GM21526 (cell line): ENCODE measurements at regions not wholly inside any gene's neighbourhood (a gene's known extent, or its start where the extent isn't known, plus 50 kb on each side); places are given as distances from the start of the nearest gene placed in this dataset.
"Not testable (repeated sequence)": the region's sequence is repeated elsewhere in the genome, so short reads cannot be mapped to it uniquely, and the experiment has no call there.

Source experiments
- ATAC-seq: cut with Tn5 transposase; IDR thresholded peaks from one replicate; pipeline ENCODE4 v1.9.1; 2021; ENCODE audit warnings: moderate library complexity; ENCODE audit not compliant: unreplicated experiment, low FRiP score

DNA sequence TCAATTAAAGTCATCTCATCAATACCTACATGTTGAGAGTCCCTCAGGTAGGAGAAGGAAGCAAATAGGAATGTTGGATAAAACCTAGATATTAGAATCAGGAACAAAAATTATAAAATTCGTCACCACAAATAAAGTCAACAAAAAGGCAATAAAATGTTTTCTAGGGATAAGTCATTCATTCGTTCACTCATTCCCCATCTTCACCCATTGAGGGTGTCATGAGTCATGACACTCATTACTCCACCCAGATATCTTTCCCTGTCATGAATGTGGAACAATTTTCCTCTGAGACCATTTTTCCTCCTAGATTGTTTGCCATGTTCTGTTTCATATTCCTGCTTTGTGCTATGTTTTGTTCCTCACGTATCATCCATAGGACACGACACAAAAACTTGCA is 50.9 kb upstream of the OLIG3 start:
- ATAC-seq, result no peak

DNA sequence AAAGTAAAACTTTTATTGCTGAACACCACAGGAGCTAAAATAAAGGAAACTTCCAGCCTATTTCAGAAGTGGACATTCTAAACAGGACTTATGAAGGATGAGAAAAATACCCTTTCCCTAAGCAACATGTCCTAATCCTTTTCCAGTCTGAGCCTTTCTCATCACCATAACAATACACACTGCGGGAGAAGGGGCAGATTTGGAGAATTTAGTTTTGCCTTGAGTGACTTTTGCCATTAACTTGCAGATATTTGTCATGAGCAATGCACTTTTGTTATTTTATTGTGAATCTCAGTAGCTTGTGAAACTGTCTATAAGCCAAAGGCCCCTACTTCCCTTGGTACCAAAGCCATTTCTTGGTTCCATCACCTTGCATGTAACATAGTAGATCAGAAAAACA is 53.0 kb upstream of the OLIG3 start:
- ATAC-seq, result no peak

DNA sequence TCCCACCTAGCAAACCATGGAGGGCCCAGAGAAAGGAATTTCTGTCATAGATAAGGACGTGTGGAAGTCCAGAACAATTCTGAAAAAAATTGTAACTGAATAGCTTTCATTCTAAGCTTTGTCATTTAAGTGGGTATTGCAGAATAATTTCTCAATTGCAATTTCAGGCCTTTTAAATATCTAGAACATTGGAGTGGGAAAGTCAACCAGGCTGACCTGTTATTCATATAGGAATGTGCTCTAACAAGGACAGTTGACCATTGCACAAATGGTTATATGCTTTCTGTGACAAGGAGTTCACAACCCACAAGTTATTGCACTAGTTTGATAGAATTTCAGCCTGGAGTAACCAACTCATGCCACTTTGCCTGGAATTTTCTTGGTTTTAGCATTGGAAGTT is 53.4 kb upstream of the OLIG3 start:
- ATAC-seq, result no peak

DNA sequence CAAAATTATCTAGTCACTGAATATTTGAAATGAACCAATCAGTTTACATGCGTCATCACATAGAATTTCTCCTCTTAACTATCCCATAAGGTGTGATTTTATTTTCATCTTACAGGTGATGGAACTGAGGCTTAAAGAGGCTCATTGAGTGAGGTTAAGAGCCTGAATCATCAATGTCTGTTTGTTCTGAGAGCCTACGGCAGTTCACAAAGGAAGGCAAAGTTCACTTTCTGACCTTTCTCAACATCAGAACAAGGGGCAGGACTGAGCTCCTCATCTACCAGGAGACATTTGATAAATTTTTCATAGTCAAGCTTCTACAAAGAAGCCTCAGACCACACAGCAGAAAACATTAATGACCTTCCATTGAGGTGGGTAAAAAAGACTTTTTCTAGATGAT is 54.9 kb upstream of the OLIG3 start:
- no peak for ATAC-seq

DNA sequence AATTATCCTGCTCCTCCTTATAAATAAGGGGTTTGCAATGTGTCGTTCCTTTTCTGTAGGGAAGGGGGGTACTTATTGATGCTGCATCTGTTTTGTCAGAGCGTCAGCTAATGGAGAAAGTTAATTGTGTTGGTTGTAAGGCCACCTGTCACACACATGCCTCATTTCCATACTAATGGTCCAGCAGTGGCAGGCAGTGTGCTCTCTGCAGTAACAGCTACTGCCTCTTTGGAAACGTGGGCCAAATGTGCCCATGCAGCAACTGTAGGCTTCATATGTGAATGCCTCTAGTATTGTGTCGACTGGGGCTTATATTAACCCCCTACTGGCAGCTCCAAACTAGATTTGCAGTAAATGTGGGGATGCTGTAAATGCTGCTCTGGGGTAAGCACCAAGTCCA is 56.3 kb upstream of the OLIG3 start:
- no peak for ATAC-seq

DNA sequence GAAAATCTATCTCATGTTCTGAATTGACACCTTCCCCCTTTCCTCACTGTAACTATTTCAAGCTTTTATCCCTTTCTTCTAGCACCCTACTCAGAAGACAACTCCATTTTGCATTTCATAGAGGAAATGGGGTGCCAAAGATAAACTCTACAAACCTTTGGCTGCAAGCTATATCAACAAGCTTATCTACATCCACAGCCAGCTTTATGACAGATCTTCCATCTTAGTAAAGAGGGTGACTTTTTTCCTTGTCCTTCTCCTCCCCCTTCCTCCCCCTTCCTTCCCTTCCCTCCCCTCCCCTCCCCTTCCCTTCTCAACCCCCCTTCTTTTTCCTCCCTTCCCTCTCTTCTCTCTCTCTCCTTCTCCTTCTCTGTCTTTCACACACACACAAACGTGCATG is 58.0 kb upstream of the OLIG3 start:
- ATAC-seq, result no peak

DNA sequence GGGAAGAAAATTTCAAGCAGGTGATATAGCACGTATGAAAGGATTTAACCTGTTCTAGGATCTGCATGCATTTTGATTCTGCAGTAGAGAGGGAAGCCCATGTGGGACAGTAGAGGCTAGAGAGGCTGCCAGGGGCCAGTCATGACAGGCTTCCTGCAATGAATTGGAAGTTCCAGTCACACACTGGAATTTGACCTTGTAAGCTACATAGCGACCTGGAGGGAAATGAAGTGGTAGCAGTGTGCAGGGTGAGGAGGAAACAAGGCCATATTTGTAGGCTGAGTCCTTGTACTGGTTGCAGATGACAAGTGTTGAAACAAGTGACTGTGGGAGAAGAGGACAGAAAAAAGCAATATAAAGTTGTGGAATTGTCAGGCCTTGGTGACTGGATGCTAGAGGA is 58.6 kb upstream of the OLIG3 start:
- no peak for ATAC-seq

DNA sequence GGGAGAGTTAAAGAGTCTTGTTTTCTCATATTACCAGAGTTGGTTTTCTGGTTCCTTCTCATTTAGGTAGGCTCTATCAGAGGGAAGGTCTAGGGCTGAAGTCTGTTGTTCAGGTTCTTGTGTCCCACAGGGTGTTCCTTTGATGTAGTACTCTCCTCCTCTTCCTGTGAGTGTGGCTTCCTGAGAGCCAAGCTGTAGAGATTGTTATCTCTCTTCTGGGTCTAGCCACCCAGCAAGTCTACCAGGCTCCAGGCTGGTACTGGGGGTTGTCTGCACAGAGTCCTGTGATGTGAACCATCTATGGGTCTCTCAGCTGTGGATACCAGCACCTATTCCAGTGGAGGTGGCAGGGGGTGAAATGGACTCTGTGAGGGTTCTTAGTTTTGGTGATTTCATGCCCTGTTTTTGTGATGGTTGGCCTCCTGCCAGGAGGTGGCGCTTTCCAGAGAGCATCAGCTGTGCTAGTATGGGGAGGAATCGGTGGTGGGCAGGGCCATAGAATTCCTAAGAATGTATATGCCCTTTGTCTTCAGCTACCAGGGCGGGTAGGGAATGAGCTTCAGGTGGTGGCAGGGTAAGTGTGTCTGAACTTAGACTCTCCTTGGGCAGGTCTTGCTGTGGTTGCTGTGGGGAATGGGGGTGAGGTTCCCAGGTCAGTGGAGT is 65.5 kb upstream of the OLIG3 start:
- ATAC-seq, result not testable (repeated sequence)

DNA sequence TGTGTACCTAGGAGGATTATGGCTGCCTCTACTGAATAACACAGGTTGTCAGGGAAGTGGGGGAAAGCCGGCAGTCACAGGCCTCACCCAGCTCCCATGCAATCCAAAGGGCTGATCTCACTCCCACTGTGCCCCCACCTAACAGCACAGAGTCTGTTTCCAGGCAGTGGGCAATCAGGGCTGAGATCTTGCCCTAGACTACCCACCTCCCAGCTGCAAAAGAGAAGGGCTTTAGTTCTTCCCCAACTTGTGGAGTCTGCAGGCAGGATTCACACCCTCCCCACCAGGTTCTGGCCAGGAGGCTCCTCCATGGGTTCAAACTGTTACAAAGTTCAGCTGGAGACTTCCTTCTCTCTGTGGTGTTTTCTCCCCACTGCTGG is 66.0 kb upstream of the OLIG3 start:
- ATAC-seq, result no peak

DNA sequence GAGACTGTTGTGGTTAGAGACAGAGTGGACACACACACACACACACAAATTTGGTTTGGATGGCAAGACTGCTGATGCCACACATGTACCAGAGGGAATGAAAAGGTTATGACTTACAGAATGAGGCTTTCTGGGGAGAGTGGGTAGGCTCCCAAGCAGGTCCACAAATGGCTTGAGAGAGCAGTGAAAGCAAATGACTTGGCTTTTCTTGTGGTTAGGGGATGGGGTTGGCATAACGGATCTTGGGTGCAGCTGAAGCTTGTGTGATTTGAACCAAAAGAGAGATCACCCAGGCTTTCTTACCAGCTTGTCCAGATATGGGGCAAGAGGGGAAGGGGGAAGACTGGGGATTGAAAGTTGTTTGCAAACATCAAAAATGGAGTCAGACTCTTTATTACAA is 73.9 kb upstream of the OLIG3 start:
- no peak for ATAC-seq

DNA sequence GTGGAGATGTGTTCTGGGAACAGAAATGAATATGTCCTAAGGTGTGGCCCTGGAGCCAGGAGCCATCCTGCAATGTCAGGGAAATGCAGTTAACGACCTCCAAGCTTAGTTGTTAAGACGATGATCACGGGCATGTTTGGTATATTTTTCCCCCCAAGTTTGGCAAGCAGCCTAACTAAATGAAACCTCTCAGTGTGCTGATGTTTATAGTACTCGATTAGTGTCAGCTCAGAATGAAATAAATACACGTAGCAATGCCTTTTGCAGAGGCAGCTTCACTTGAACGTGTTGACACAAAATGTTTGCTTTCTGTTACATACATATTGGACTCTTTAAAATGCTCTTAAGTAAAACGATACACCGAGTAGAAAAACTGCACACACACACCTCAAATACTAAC is 76.2 kb upstream of the OLIG3 start:
- no peak for ATAC-seq

DNA sequence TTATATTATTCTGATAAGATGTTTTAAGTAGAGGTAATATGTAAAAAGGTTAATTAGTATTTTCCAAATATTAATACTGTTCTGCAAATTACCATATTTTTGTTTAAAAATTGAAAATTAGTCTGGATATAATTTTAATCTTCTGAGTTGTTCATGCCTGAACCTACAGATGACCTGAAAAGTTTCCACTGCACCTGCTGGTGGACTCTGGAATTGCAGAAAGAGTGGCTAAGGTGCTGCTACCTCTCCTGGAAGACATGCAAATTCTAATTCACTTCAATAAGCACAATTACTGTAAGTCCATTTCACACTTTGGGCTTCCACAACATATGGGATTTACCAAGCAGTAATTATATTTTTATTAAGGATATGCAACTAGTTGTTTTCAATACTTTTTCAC is 77.7 kb upstream of the OLIG3 start:
- peak; percentile 68 for ATAC-seq

DNA sequence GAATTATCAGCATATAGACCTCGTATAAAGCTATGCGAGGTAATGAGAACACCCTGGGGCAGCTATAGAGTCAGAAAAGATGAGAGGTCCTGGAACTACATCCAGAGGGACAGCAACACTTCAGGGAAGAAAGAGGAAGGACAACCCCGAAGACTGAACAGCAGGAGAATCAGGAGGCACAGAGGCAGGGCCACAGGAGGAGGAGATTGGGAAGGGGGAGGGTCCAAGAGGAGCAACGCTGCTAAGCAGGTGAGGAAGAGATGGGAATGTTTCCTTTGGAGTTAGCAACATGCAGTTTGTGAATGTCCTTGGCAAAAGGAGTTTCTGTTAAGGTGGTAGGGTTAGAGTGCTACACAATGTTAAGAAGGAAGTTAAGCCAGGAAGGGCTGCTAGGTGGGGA is 79.5 kb upstream of the OLIG3 start:
- ATAC-seq, result no peak

DNA sequence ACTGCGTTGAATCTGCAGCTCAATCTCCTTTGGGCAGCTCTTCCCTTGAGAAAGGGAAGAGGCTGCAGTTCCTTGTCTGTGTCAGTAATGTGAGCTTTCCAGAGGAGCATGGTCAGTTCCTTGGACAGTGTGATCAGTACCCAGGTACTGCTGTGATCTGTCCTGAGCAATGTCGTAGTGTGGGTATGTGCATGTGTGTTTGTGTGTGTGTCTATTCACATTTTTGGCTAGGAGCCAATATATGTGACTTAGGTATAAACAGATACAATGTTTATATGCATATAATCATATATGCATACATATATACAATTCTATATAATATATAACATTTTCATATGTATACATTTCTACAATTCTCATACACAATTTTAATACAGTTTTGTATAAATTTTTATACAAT is 85.4 kb upstream of the OLIG3 start:
- no peak for ATAC-seq

DNA sequence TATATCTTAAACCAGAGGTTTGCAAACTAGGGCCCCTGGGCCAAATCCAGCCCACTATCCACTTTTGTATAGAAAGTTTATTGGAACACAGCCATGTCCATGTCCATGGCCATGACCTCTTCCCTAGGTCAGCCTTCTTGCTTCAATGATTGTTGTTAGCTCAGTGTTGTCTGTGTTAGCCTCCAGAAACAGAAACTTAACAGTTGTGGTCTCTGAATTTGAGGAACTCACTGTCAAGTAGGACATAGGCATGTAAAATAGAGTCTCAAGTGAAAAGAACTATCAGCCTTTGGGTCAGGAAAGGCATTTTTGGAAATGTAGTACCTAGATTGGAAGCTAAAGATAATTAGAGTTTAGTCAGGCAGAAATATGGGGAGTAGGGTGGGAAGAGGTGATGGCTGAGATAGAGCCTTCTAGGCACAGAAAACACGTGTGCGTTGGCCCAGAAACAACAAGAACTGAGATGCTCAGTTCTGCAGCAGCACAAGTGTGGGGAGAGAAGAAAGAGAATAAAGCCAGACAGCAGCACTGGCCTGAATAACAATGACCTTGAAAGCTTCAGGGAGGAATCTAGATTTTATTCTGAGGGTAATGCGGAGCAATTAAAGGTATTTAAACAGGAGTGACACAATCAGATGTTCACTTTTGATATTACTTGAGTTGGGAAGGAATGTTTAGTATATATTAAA is 87.0 kb upstream of the OLIG3 start:
- ATAC-seq, result peak; percentile 62

DNA sequence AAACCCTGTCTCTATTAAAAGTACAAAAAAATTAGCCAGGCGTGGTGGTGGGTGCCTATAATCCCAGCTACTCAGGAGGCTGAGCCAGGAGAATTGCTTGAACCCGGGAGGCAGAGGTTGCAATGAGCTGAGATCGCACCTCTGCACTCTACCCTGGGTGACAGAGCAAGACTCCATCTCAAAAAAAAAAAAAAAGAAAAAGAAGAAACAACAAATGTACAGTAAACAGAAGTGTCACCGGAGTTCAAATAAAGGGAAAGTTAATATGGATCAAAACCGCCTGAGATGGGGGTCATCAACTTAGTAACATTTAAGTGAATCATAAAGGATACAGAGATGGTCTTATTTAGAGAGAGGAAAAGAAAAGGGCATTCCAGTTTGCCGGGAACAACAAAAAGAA is 89.3 kb upstream of the OLIG3 start:
- not testable (repeated sequence) for ATAC-seq

DNA sequence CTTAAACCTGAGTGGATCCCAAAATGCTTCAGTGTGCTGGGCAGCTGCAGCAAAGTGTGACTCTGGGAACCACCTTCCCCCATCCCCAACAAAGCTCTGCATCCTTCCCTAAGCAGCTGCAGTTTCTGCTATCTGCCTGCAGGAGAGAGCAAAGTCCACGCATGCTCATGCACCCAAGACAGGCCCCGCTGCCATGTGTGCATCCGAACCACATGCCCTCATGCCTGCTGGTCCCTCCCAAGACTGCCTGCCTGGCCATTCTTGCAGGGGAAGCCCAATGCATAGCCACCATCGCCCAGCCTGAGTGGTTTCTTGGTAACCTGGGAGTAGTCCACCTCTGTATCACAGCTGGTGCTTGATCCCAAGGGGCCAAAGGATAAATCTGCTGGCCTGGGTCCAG is 94.3 kb upstream of the OLIG3 start:
- ATAC-seq, result no peak

DNA sequence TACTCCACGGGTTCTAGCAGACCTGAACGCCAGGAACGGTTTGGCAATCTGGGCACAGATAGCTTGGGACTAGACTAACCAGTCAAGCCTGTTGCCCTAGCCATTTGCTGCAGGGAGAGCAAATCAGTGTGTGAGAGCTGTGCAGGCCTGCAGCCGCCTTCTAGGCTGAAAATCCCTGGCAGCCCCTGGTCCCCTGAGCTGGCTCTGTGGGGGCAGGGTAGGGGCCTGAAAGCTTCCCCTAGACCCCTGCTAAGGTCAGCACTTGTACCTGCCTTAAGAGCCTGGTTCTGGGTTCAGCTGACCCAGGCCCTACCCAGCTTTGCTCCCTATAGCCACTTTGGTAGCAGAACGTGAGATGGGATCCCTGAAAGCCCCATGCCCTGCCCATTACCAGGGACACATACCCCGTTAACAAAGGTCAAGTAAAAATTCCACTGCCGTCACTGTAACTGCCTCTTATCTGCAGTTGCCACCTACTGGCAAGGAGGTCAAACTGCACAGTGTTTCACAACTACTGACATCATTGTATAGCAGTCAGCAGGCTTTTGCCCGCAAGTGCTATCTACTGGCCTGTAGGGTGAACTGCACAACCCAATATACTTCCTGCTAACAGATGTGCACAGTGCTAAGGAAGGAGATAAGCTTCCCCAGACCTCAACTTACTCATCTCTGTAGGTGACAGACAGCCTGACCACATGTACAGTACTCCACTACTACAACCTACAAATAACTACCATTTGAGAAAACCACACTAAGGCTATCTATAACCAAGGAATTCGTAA is 95.1 kb upstream of the OLIG3 start:
- peak; percentile 99 for ATAC-seq

DNA sequence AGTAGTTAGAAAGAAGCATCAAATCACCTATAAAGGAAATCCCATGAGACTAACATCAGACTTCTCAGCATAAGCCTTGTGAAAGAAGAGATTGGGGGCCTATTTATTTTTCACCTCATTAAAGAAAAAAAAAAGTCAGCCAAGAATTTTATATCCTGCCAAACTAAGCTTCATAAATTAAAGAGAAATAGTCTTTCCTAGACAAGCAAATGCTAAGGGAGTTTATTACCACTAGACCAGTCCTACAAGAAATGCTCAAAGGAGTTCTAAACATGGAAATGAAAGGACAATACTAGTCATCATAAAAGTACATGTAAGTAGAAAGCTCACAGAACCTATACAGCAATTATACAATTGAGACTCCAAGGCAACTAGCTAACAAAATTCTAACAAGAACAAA is 96.5 kb upstream of the OLIG3 start:
- no peak for ATAC-seq

DNA sequence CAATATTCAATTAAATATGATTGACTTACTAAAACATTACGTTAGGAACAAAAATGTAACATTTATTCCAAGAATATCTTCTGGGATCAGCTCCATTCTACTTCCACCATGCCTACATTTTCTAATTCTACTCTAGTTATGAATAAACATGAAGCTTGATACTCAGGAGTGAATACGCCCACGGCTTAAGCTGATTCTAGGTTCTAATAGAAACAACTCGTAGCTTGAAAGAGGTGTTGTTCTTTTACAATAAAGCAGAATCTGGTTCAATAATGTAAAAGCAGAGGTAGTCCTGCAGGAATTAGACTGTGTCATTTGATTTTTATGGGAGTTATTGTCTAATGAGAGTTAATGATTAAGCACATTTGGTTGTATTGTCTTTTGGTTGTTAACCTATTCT is 107.3 kb upstream of the OLIG3 start:
- no peak for ATAC-seq

DNA sequence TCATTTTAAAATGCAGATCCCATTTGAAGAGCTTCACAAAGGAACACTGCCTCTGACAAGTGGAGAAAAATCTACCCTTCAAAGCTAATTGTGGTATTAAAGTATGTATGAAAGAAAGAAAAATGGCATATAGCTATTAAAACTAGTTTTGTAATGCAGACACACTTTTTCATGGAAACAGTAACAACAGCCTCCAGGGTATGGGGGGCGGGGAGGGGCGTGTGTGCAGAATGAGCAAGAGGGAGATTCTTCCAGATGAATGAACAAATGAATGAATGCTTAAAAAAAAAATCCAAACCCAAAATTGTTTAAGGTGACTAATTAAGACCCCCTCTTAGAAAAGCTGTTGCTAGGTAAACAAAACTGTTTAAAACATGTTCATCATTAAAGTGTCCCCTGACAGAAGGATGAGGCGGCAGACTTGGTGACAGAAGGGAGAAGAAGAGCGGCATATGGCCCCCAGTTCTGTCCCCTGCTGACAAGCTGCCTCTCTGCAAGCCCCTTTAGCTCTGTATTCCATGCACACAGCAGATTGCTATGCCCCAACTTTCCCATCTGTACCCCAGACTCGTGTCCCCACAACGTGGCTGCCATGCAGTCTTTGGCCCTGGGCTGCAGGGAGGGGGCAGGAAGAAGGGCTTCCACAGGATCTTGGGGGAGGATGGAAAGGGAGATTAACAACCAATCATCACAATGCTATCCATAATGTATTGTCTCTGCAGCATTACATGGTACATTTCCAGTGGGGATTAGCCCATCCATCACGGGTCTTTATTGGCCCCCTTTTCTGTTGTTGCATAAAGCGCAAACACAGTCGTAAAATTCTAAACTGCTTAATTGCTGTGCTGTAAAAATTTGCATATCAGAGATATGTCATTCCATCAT is 108.4 kb upstream of the OLIG3 start:
- no peak for ATAC-seq
